ENCODE measurements at regions not wholly inside any gene's neighbourhood (a gene's known extent, or its start where the extent isn't known, plus 50 kb on each side); places are given as distances from the start of the nearest gene placed in this dataset.

DNA sequence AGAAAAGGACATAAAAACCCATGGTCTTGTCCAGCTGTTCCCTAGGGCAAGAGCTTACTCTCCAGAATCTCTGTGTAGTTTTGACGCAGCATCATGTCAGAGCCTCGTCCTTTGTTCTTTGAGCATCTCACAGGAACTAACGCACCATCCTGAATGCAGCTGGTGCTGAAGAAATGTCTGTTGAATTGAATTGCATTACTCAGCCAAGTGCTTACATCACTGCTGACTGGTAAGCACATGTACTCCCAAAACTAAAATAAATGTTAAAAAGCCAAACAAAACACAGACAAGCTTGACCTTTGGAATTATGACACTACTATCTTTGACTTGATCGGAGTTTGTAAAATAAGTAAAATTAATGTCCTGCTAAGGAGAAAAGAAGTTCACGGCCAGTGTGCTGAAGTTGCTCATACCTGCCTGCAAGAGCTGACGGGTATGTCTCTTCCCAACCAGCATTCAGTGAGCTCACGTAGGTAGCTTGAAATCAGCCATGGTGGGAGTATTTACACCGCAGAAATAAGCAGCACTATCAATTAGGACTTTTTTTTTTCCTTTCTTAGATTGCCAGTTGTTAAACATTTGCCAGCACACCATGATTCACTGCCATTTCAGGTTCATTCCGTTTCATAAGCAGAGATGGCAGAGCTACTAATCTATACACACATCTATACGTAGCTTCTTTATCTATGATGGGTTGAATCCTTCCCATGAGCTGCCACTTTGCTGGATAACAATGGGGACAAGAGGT, 310.6 kb upstream of the MSX2 start:
- no peaks in the 10 kb centered on the region for H3K36me3 ChIP-seq
- DNase-seq (ENCODE audit: extremely low spot score in 2 of 2), result no peak
- intact Hi-C loops (cut with DNase I), result no loop called here
- no peak for TF ChIP-seq POLR2A (IDR thresholded peaks at IDR 0.05)
- TF ChIP-seq, protein P1, sequence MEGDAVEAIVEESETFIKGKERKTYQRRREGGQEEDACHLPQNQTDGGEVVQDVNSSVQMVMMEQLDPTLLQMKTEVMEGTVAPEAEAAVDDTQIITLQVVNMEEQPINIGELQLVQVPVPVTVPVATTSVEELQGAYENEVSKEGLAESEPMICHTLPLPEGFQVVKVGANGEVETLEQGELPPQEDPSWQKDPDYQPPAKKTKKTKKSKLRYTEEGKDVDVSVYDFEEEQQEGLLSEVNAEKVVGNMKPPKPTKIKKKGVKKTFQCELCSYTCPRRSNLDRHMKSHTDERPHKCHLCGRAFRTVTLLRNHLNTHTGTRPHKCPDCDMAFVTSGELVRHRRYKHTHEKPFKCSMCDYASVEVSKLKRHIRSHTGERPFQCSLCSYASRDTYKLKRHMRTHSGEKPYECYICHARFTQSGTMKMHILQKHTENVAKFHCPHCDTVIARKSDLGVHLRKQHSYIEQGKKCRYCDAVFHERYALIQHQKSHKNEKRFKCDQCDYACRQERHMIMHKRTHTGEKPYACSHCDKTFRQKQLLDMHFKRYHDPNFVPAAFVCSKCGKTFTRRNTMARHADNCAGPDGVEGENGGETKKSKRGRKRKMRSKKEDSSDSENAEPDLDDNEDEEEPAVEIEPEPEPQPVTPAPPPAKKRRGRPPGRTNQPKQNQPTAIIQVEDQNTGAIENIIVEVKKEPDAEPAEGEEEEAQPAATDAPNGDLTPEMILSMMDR (IDR thresholded peaks at IDR 0.05), result no peak
- no peak for TF ChIP-seq POLR2AphosphoS5 (IDR thresholded peaks at IDR 0.05; ENCODE audit: insufficient read depth in 1 of 2, low read depth in 1 of 2)
- H3K4me3 ChIP-seq, result no peak overlapping the region
- H3K9me3 ChIP-seq, result no peaks in the 10 kb centered on the region
- H3K27ac ChIP-seq, result no peak overlapping the region
- no peaks in the 10 kb centered on the region for H3K4me1 ChIP-seq
- no peaks in the 10 kb centered on the region for H3K27me3 ChIP-seq

DNA sequence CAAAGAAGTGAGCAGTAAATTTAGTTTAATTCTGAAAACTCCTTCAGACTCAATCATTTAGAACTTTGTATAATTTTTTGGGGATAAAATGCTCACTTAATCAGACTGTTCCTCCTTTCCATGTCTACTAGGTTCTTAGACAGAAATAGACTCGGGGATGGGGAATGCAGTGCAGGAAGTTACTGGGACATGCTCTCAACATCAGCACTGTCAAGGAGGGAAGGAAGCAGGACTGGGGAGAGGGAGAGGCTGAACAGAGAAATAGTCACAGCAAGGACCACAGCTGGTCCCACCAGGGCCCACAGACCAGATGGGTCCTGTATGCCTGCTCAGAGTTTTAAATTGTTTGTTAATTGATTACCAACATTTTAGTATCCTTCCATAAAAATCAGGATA, 310.1 kb upstream of the MSX2 start:
- Histone ChIP-seq H3K9me3 (no peaks in the 10 kb centered on the region), H3K27ac (no peak overlapping the region), H3K4me1 (peaks cover 5% of the 10 kb centered on the region), H3K4me3 (no peak overlapping the region), H3K36me3 (no peaks in the 10 kb centered on the region), H3K27me3 (no peaks in the 10 kb centered on the region)
- intact Hi-C loops (cut with DNase I), result no loop called here
- no peak for DNase-seq (ENCODE audit: extremely low spot score in 2 of 2)
- TF ChIP-seq POLR2A (IDR thresholded peaks at IDR 0.05), result no peak
- TF ChIP-seq, protein P1 (IDR thresholded peaks at IDR 0.05), result no peak
- no peak for TF ChIP-seq POLR2AphosphoS5 (IDR thresholded peaks at IDR 0.05; ENCODE audit: insufficient read depth in 1 of 2, low read depth in 1 of 2)

DNA sequence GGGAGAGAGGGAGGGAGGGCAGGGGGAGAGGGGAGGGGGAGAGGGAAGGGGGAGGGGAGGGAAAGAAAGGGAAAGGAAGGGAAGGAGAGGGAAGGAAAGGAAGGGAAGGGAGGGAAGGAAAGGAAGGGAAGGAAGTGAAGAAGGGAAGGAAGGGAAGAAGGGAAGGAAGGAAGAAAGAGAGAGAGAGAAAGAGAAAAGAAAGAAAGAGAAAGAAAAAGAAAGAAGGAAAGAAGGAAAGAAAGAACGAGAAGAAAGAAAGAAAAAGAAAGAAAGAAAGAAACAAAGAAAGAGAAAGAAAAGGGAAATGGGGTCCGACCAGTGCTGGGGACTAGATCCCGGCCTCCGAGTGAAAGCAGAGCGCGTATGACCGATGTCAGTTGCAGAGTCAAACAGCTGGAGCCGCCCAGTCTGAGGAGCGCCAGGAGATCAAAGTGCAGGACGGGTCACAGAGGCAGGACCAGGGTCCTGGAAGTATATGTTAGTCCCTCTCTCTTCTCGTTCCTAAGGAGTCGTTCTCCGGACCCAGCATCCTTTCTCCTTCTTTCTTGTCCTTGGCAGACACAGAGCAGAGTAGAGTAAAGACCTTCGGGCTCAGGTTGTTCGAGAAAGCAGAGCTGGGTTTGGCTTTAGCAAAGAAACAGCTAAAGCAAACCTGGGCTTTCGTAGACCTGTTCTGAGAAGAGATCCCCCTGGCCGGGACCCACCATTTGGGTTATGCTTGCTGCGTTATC, 305.4 kb upstream of the MSX2 start:
- Histone ChIP-seq H3K4me3 (no peak overlapping the region), H3K27me3 (no peaks in the 10 kb centered on the region), H3K4me1 (peaks cover 8% of the 10 kb centered on the region), H3K27ac (no peak overlapping the region), H3K36me3 (no peaks in the 10 kb centered on the region), H3K9me3 (no peaks in the 10 kb centered on the region)
- DNase-seq (ENCODE audit: extremely low spot score in 2 of 2), result peak in 1 of 2 donors; percentile 54
- TF ChIP-seq POLR2A (IDR thresholded peaks at IDR 0.05) (no peak), POLR2AphosphoS5 (IDR thresholded peaks at IDR 0.05; ENCODE audit: insufficient read depth in 1 of 2, low read depth in 1 of 2) (no peak)
- TF ChIP-seq, protein P1 (IDR thresholded peaks at IDR 0.05), result no peak
- intact Hi-C loops (cut with DNase I), result loop anchor here (5.0 kb wide), 1 partner anchor 373 kb away; no protein-coding TSS in a partner anchor

DNA sequence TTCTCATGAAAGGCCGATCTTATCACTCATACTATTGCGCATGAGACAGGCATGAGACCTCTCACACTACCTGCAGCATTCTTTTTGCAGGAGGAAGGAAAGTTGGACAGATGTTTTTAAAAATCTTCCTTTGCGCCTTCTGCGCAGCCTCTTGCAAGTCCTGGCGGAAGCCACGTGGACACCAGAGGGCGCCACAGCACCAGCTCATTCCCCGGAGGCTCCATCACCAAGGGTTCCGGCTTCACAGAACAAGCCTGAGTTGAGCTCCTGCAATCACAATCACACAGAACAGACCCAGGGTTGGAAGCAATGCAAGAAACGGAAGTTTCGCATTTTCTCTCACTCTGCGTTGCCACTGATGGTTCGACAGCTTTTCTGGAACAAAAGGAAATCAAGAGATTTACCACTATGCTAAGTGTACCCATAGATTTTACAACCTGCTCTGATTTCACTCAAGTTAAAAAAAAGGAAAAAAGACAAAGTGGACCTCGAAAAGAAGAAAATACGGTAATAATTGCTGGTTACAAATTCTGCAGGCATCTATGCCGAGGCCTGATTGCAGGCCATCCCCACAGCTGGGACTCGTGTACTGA, 304.7 kb upstream of the MSX2 start:
- Histone ChIP-seq H3K36me3 (no peaks in the 10 kb centered on the region), H3K4me1 (peaks cover 8% of the 10 kb centered on the region), H3K27me3 (no peaks in the 10 kb centered on the region), H3K9me3 (no peaks in the 10 kb centered on the region), H3K4me3 (no peak overlapping the region), H3K27ac (no peak overlapping the region)
- DNase-seq (ENCODE audit: extremely low spot score in 2 of 2), result peak in 1 of 2 donors; percentile 80
- TF ChIP-seq, protein P1 (IDR thresholded peaks at IDR 0.05), result peak; percentile 31 to 72 (median 71)
- TF ChIP-seq POLR2A (IDR thresholded peaks at IDR 0.05), result no peak
- intact Hi-C loops (cut with DNase I), result loop anchor here (5.0 to 10.0 kb wide), 2 partner anchors 373 to 515 kb away; no protein-coding TSS in a partner anchor
